ENCODE measurements at regions not wholly inside any gene's neighbourhood (a gene's known extent, or its start where the extent isn't known, plus 50 kb on each side); places are given as distances from the start of the nearest gene placed in this dataset.
"Not testable (repeated sequence)": the region's sequence is repeated elsewhere in the genome, so short reads cannot be mapped to it uniquely, and the experiment has no call there.

GRCh38 chr7:26932616-26933015, 68.2 kb upstream of the SKAP2 start:
- TF ChIP-seq, protein P1, sequence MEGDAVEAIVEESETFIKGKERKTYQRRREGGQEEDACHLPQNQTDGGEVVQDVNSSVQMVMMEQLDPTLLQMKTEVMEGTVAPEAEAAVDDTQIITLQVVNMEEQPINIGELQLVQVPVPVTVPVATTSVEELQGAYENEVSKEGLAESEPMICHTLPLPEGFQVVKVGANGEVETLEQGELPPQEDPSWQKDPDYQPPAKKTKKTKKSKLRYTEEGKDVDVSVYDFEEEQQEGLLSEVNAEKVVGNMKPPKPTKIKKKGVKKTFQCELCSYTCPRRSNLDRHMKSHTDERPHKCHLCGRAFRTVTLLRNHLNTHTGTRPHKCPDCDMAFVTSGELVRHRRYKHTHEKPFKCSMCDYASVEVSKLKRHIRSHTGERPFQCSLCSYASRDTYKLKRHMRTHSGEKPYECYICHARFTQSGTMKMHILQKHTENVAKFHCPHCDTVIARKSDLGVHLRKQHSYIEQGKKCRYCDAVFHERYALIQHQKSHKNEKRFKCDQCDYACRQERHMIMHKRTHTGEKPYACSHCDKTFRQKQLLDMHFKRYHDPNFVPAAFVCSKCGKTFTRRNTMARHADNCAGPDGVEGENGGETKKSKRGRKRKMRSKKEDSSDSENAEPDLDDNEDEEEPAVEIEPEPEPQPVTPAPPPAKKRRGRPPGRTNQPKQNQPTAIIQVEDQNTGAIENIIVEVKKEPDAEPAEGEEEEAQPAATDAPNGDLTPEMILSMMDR (IDR thresholded peaks at IDR 0.05), result not testable (repeated sequence)
- TF ChIP-seq EP300 (IDR thresholded peaks at IDR 0.05; ENCODE audit: borderline replicate concordance in 1 of 2, low read depth in 1 of 2, low read length in 1 of 2), result not testable (repeated sequence)
